ENCODE measurements at regions not wholly inside any gene's neighbourhood (a gene's known extent, or its start where the extent isn't known, plus 50 kb on each side); places are given as distances from the start of the nearest gene placed in this dataset.

GRCh38 chr13:76048675-76049375 lies 412.7 kb downstream of the LMO7 start:
- DNase-seq (ENCODE audit: low read depth) = no peak
- no peak for TF ChIP-seq CTCF (IDR thresholded peaks at IDR 0.05; ENCODE audit: insufficient read depth, low read length, poor library complexity, severe bottlenecking)
- H3K27me3 ChIP-seq (ENCODE audit: control insufficient read depth, insufficient read depth, low read length) = no peaks in the 10 kb centered on the region
- no peaks in the 10 kb centered on the region for H3K36me3 ChIP-seq (ENCODE audit: control insufficient read depth, insufficient read depth, low read length)
- no peak overlapping the region for H3K4me3 ChIP-seq (ENCODE audit: low read depth, low read length)

- TF ChIP-seq CTCF (IDR thresholded peaks at IDR 0.05; ENCODE audit: insufficient read depth, low read length, poor library complexity, severe bottlenecking) = no peak
- H3K36me3 ChIP-seq (ENCODE audit: control insufficient read depth, insufficient read depth, low read length) = no peaks in the 10 kb centered on the region
- no peak overlapping the region for H3K4me3 ChIP-seq (ENCODE audit: low read depth, low read length)
- no peak for DNase-seq (ENCODE audit: low read depth)
- H3K27me3 ChIP-seq (ENCODE audit: control insufficient read depth, insufficient read depth, low read length) = no peaks in the 10 kb centered on the region
Measured at GRCh38 chr13:76048131-76048530, 412.0 kb downstream of the LMO7 start.

- no peak for TF ChIP-seq CTCF (IDR thresholded peaks at IDR 0.05; ENCODE audit: insufficient read depth, low read length, poor library complexity, severe bottlenecking)
- DNase-seq (ENCODE audit: low read depth) = no peak
- no peaks in the 10 kb centered on the region for H3K36me3 ChIP-seq (ENCODE audit: control insufficient read depth, insufficient read depth, low read length)
Measured at GRCh38 chr13:76043874-76044273, 407.7 kb downstream of the LMO7 start.

GRCh38 chr13:76038920-76039716 lies 403.0 kb downstream of the LMO7 start:
- DNase-seq (ENCODE audit: low read depth) = no peak
- no peak for TF ChIP-seq CTCF (IDR thresholded peaks at IDR 0.05; ENCODE audit: insufficient read depth, low read length, poor library complexity, severe bottlenecking)
- Histone ChIP-seq H3K27me3 (ENCODE audit: control insufficient read depth, insufficient read depth, low read length) (no peaks in the 10 kb centered on the region), H3K36me3 (ENCODE audit: control insufficient read depth, insufficient read depth, low read length) (no peaks in the 10 kb centered on the region), H3K4me3 (ENCODE audit: low read depth, low read length) (no peak overlapping the region)

More at GRCh38 chr13:76043874-76044273, 407.7 kb downstream of the LMO7 start:
- no peaks in the 10 kb centered on the region for H3K27me3 ChIP-seq (ENCODE audit: control insufficient read depth, insufficient read depth, low read length)
- no peak overlapping the region for H3K4me3 ChIP-seq (ENCODE audit: low read depth, low read length)

GRCh38 chr13:76036176-76036575 lies 400.0 kb downstream of the LMO7 start:
- no peak overlapping the region for H3K4me3 ChIP-seq (ENCODE audit: low read depth, low read length)
- H3K27me3 ChIP-seq (ENCODE audit: control insufficient read depth, insufficient read depth, low read length) = no peaks in the 10 kb centered on the region
- DNase-seq (ENCODE audit: low read depth) = no peak
- H3K36me3 ChIP-seq (ENCODE audit: control insufficient read depth, insufficient read depth, low read length) = no peaks in the 10 kb centered on the region
- no peak for TF ChIP-seq CTCF (IDR thresholded peaks at IDR 0.05; ENCODE audit: insufficient read depth, low read length, poor library complexity, severe bottlenecking)

All from kidney epithelial cell (primary cell).